C4-2B (cell line): ENCODE measurements at regions not wholly inside any gene's neighbourhood (a gene's known extent, or its start where the extent isn't known, plus 50 kb on each side); places are given as distances from the start of the nearest gene placed in this dataset.

Source experiments
- H3K27ac ChIP-seq: fragments of 450-650 bp; 2 replicates; pipeline ENCODE4 v1.5.1; 2017
- ZFX ChIP-seq: fragments of 450-650 bp; IDR thresholded peaks from 2 replicates; pipeline ENCODE4 v1.6.1; 2017
- TF ChIP-seq, protein P1 (sequence below): fragments of 450-650 bp; conservative IDR thresholded peaks from 2 replicates; pipeline ENCODE4 v1.5.1; 2017; ENCODE audit warnings: mild to moderate bottlenecking

DNA sequence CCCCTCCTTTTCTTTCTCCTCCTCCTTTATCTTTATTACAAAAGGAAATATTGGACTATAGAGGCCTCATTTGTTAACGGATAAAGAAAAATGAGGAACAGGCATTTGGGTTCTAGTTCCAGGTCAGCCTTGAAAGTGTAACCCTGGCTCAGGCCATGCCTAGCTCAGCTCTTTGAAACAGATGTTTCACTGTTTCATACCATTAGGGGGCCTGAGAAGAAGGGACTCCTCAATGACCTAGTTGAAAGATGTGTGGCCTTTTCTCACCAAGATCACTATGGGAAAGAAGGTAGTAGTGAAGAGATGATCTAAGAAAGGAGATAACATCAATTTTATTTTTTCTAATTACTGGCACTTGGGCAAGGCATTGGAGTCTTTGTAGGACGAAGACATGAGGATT lies 952.7 kb downstream of the SLC4A3 start:
- no peak for TF ChIP-seq ZFX
- TF ChIP-seq, protein P1, sequence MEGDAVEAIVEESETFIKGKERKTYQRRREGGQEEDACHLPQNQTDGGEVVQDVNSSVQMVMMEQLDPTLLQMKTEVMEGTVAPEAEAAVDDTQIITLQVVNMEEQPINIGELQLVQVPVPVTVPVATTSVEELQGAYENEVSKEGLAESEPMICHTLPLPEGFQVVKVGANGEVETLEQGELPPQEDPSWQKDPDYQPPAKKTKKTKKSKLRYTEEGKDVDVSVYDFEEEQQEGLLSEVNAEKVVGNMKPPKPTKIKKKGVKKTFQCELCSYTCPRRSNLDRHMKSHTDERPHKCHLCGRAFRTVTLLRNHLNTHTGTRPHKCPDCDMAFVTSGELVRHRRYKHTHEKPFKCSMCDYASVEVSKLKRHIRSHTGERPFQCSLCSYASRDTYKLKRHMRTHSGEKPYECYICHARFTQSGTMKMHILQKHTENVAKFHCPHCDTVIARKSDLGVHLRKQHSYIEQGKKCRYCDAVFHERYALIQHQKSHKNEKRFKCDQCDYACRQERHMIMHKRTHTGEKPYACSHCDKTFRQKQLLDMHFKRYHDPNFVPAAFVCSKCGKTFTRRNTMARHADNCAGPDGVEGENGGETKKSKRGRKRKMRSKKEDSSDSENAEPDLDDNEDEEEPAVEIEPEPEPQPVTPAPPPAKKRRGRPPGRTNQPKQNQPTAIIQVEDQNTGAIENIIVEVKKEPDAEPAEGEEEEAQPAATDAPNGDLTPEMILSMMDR: no peak
- H3K27ac ChIP-seq: no peak overlapping the region

DNA sequence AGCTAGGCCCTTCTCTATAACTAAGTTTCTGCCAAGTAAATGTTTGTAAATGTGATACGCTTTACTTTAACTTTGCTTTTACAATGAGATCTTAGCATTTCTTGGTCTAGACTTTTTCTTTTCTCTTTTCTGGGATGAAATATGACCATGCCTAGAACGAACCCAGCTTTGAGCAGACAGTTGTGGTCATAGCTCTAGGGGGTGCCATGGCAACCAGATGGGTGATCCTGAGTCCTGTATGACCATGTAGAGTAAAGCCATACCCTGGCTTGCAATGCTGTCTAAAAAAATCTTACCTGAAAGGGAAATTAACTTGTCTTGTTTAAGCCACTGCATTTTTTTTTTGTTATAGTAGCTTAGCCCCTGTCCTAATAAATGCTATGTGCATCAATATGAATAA lies 956.3 kb downstream of the SLC4A3 start:
- TF ChIP-seq ZFX: no peak
- TF ChIP-seq, protein P1: no peak

DNA sequence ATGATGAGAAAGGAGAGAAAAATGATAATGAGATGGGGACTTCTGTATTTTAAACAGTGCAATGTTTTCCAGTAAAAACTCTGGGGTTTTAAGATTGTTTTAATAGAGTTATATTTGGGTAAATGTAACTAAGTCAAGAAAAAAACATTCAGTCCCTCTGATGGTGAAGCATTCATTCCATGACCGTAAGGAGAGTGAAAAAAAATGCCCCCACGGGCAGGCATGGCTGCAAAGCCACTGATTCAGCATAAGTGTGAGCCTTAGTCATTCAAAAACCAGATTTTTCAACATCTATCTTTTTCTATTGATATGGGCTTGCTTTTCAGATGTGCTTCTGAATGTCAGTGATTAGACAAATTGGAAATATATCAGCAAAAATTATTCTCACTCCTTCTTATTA lies 957.8 kb downstream of the SLC4A3 start:
- TF ChIP-seq ZFX: no peak
- TF ChIP-seq, protein P1: no peak
- no peak overlapping the region for H3K27ac ChIP-seq

More for the DNA sequence above, 956.3 kb downstream of the SLC4A3 start:
- H3K27ac ChIP-seq: no peak overlapping the region

DNA sequence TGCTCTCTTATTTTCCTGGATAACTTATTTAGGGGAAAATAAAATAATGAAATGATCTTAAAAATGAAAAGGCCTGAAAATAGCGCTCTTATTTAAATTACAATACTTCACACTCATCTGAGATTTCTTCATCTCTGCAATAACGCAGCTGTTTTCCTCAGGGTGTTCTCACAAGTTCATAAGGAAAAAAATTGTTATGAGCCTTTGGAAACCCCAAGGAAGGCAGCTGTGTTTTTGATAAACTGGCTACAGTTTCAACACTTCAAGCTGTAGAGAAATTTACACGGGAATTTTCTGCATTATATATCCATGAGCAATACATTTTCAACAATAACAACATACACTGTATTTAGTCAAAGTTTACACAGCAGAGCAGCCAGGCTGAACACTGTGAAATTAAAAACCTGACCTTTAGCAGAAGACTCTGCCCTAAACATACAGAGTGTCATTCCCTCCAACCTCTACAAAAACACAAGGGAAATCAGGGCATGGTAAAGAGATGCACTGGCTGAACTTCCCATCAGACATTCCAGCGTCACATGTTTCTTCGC lies 959.6 kb downstream of the SLC4A3 start:
- H3K27ac ChIP-seq: no peak overlapping the region

DNA sequence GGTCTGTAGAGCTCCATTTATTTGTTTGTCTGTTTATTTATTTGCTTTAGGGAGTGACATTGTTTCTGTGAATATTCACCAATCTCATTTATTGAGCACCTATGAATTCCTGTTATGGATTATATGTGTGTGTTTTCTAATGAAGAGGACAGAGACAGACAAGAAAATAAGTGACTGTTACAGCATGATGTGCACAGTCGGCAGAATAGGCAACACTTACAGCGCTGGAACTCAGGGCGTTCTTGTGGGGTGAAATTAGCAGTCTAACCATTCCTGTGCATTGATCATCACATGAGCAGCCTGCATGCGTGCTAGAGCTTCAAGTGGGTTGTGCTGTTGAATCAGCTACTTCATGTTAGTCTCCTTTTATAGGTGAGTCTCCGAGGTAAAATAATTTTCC lies 960.7 kb downstream of the SLC4A3 start:
- TF ChIP-seq, protein P1: no peak
- TF ChIP-seq ZFX: no peak

More for the DNA sequence above, 959.6 kb downstream of the SLC4A3 start:
- TF ChIP-seq ZFX: no peak
- TF ChIP-seq, protein P1: no peak

DNA sequence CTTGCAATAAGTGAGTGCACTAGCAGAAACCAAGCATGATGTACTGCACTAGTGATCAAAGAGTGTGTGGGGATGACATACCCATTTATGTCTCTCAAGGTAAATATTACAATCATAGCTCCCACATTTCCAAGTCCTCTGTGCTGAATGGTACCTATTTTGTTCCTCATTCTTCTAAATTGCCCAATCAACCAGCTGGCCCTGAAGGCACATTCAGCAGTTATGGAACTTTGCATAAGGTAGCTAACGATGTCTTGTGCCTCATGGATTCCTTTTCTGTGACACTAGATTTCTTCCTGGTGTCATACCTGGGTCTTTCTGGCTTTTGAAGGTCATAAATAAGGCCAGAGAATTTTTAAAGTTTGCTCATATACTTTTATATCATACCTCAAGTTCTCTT lies 963.0 kb downstream of the SLC4A3 start:
- no peak overlapping the region for H3K27ac ChIP-seq
- TF ChIP-seq, protein P1: no peak
- no peak for TF ChIP-seq ZFX

More for the DNA sequence above, 960.7 kb downstream of the SLC4A3 start:
- no peak overlapping the region for H3K27ac ChIP-seq

DNA sequence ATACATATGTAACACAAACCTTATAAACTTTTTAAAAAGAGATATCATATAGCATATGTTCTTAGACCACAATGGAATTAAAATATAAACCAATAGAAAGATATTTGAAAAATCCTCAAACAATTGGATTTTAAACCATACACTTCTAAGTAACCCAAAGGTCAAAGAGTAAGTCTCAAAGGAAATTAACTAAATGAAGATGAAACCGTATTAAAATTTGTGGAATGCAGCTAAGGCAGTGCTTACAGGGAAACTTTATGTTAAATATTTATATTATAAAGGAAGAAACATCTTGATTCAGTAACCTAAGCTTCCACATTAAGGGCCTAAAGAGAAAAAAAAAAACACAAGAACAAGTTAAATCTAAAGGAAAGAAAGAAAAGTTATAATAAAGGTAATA lies 966.1 kb downstream of the SLC4A3 start:
- no peak overlapping the region for H3K27ac ChIP-seq
- TF ChIP-seq, protein P1: no peak
- TF ChIP-seq ZFX: no peak
